H1 (cell line): ENCODE measurements at regions not wholly inside any gene's neighbourhood (a gene's known extent, or its start where the extent isn't known, plus 50 kb on each side); places are given as distances from the start of the nearest gene placed in this dataset.

ENCODE experiments used
- CTCF ChIA-PET: fragments of 300-600 bp; sonication (Branson Sonifier 250); formaldehyde crosslinking; loops from one replicate; lab custom pipeline; 2021; ENCODE audit not compliant: partially characterized antibody; lab: Charles Lee
- POLR2A ChIA-PET: fragments of 300-600 bp; sonication (Branson Sonifier 250); formaldehyde crosslinking; loops from one replicate; lab custom pipeline; 2021; ENCODE audit warnings: inconsistent platforms; ENCODE audit not compliant: partially characterized antibody; lab: Charles Lee
- DNase-seq, 2 experiments: peaks; one replicate each; pipeline versions ENCODE4 v3.0.0 to v3.0.0-alpha.2; 2010 to 2022; ENCODE audit warnings: low spot score in 2 of 2, low read depth in 1 of 2, mixed read lengths in 1 of 2
- FAIRE-seq: peaks from 2 replicates; lab custom pipeline; 2011; peaks lifted over from hg19 to GRCh38; lab: Jason Lieb, UNC
- H2AFZ ChIP-seq: 2 replicates; pipeline ENCODE4 v1.8.1; 2012; ENCODE audit warnings: low read length, inconsistent platforms
- H2AK5ac ChIP-seq: 2 replicates; pipeline ENCODE4 v1.6.1; 2013; ENCODE audit warnings: low read depth, low read length
- H2BK120ac ChIP-seq: replicated peaks from 2 replicates; pipeline ENCODE3; 2013; ENCODE audit warnings: low read depth, low read length, inconsistent platforms
- H2BK12ac ChIP-seq: 2 replicates; pipeline ENCODE4 v1.6.1; 2013; ENCODE audit warnings: low read depth, low read length
- H2BK15ac ChIP-seq: 2 replicates; pipeline ENCODE4 v1.6.1; 2013; ENCODE audit warnings: low read length
- H2BK20ac ChIP-seq: 2 replicates; pipeline ENCODE4 v1.6.1; 2013; ENCODE audit warnings: low read length
- H2BK5ac ChIP-seq: 2 replicates; pipeline ENCODE4 v1.6.1; 2013; ENCODE audit warnings: low read depth, low read length
- H3K14ac ChIP-seq: 2 replicates; pipeline ENCODE4 v1.6.1; 2013; ENCODE audit warnings: inconsistent platforms; ENCODE audit not compliant: insufficient read length
- H3K18ac ChIP-seq: 2 replicates; pipeline ENCODE4 v1.6.1; 2013; ENCODE audit warnings: low read length; ENCODE audit errors: extremely low read depth
- H3K23ac ChIP-seq: 2 replicates; pipeline ENCODE4 v1.6.1; 2013; ENCODE audit warnings: inconsistent platforms; ENCODE audit not compliant: insufficient read length
- H3K23me2 ChIP-seq: 2 replicates; pipeline ENCODE4 v1.6.1; 2013; ENCODE audit warnings: low read depth, low read length
- H3K27ac ChIP-seq: 2 replicates; pipeline ENCODE4 v1.6.1; 2011; ENCODE audit warnings: low read depth, low read length, inconsistent platforms
- H3K27me3 ChIP-seq, 4 experiments: replicated peaks in 1 of 4; 1 replicate in 1 of 4; 2 replicates in 3 of 4; pipeline versions ENCODE4 v1.6.1 to v1.8.1; 2011 to 2013; ENCODE audit warnings: low read length in 3 of 4, mild to moderate bottlenecking in 3 of 4, inconsistent platforms in 2 of 4, mixed read lengths in 2 of 4, moderate library complexity in 1 of 4; ENCODE audit not compliant: control insufficient read depth in 3 of 4, insufficient read depth in 3 of 4; ENCODE audit errors: extremely low read depth in 1 of 4
- H3K36me3 ChIP-seq, 4 experiments: 2 replicates each; pipeline versions ENCODE4 v1.6.1 to v1.8.1; 2011 to 2013; ENCODE audit warnings: mild to moderate bottlenecking in 4 of 4, low read length in 3 of 4, moderate library complexity in 2 of 4, control low read depth in 1 of 4, inconsistent platforms in 1 of 4; ENCODE audit not compliant: insufficient read depth in 4 of 4, control insufficient read depth in 2 of 4
- H3K4ac ChIP-seq: replicated peaks from 2 replicates; pipeline ENCODE3; 2013; ENCODE audit warnings: low read length, low read depth, mixed read lengths, inconsistent platforms; ENCODE audit not compliant: insufficient read length
- H3K4me1 ChIP-seq, 4 experiments: replicated peaks in 1 of 4; 1 replicate in 1 of 4; 2 replicates in 3 of 4; pipeline versions ENCODE4 v1.6.1 to v1.8.1; 2011 to 2013; ENCODE audit warnings: low read length in 3 of 4, inconsistent platforms in 2 of 4, mixed read lengths in 1 of 4; ENCODE audit not compliant: insufficient read depth in 4 of 4, control insufficient read depth in 3 of 4
- H3K4me2 ChIP-seq, 2 experiments: 2 replicates each; pipeline versions ENCODE4 v1.6.1 to v1.8.1; 2011 to 2013; ENCODE audit warnings: low read depth in 2 of 2, low read length in 2 of 2, control low read depth in 1 of 2, inconsistent platforms in 1 of 2, mild to moderate bottlenecking in 1 of 2; ENCODE audit not compliant: insufficient read depth in 1 of 2
- H3K4me3 ChIP-seq, 4 experiments: fragments of 200-600, 300-600 bp in 1 of 4; sonication (generic), shearing (Covaris generic), sonication (Bioruptor Twin) in 1 of 4; 2 replicates each; pipeline versions ENCODE4 v1.5.1 to v1.8.1; 2011 to 2016; ENCODE audit warnings: low read length in 4 of 4, low read depth in 3 of 4, control low read depth in 2 of 4, inconsistent platforms in 2 of 4, mild to moderate bottlenecking in 2 of 4, mixed read lengths in 1 of 4, moderate library complexity in 1 of 4; ENCODE audit not compliant: insufficient read depth in 2 of 4; ENCODE audit errors: extremely low read depth in 1 of 4
- H3K56ac ChIP-seq: replicated peaks from 2 replicates; pipeline ENCODE3; 2013; ENCODE audit warnings: low read depth, mild to moderate bottlenecking, mixed read lengths, low read length, inconsistent platforms; ENCODE audit not compliant: insufficient read length
- H3K79me1 ChIP-seq: 2 replicates; pipeline ENCODE4 v1.6.1; 2013; ENCODE audit warnings: low read depth, low read length, control low read depth
- H3K79me2 ChIP-seq, 2 experiments: 2 replicates each; pipeline versions ENCODE4 v1.6.1 to v1.8.1; 2012 to 2013; ENCODE audit warnings: low read length in 2 of 2, mild to moderate bottlenecking in 2 of 2, inconsistent platforms in 1 of 2; ENCODE audit not compliant: insufficient read depth in 2 of 2, control insufficient read depth in 1 of 2
- H3K9ac ChIP-seq, 4 experiments: replicated peaks in 1 of 4; 1 replicate in 1 of 4; 2 replicates in 3 of 4; pipeline versions ENCODE4 v1.6.1 to v1.8.1; 2011 to 2013; ENCODE audit warnings: low read depth in 3 of 4, low read length in 3 of 4, control low read depth in 2 of 4, mild to moderate bottlenecking in 2 of 4, moderate library complexity in 2 of 4, inconsistent platforms in 1 of 4; ENCODE audit errors: extremely low read depth in 1 of 4
- H3K9me3 ChIP-seq, 2 experiments: 2 replicates each; pipeline versions ENCODE4 v1.6.1 to v1.8.1; 2012 to 2013; ENCODE audit warnings: mild to moderate bottlenecking in 2 of 2, moderate library complexity in 2 of 2, control low read depth in 1 of 2, inconsistent platforms in 1 of 2, low read depth in 1 of 2, low read length in 1 of 2, mixed read lengths in 1 of 2; ENCODE audit not compliant: insufficient read depth in 2 of 2
- H4K20me1 ChIP-seq, 2 experiments: replicated peaks in 1 of 2; 2 replicates each; pipeline versions ENCODE3 to v1.8.1; 2011 to 2013; ENCODE audit warnings: inconsistent platforms in 2 of 2, low read length in 2 of 2, mild to moderate bottlenecking in 1 of 2; ENCODE audit not compliant: insufficient read depth in 2 of 2, control insufficient read depth in 1 of 2
- H4K5ac ChIP-seq: 2 replicates; pipeline ENCODE4 v1.6.1; 2013; ENCODE audit warnings: low read length, low read depth, mixed read lengths, inconsistent platforms; ENCODE audit not compliant: insufficient read length
- H4K8ac ChIP-seq: 2 replicates; pipeline ENCODE4 v1.8.0; 2013; ENCODE audit warnings: mild to moderate bottlenecking, moderate library complexity, low read length, inconsistent platforms; ENCODE audit not compliant: insufficient read depth; ENCODE audit errors: extremely low read depth
- H4K91ac ChIP-seq: replicated peaks from 2 replicates; pipeline ENCODE3; 2013; ENCODE audit warnings: low read length, mixed read lengths, inconsistent platforms; ENCODE audit not compliant: insufficient read length
- ASH2L ChIP-seq: fragments of 200-600, 300-600 bp; sonication (generic); IDR thresholded peaks from one replicate; pipeline ENCODE4 v1.7.1; 2017; ENCODE audit warnings: low read length
- BCL11A ChIP-seq, 2 experiments: IDR thresholded peaks; one replicate each; pipeline ENCODE4 v1.6.1; 2011; ENCODE audit warnings: low read depth in 2 of 2, low read length in 2 of 2, mild to moderate bottlenecking in 2 of 2
- HDAC2 ChIP-seq, 2 experiments: fragments of 300-600 bp in 1 of 2; sonication (generic) in 1 of 2; IDR thresholded peaks; 2 replicates each; pipeline ENCODE4 v1.6.1; 2011 to 2012; ENCODE audit warnings: low read depth in 2 of 2, low read length in 2 of 2, mild to moderate bottlenecking in 2 of 2, moderate library complexity in 2 of 2, borderline replicate concordance in 1 of 2, inconsistent platforms in 1 of 2
- HDAC6 ChIP-seq: IDR thresholded peaks from one replicate; pipeline ENCODE4 v1.7.1; 2012; ENCODE audit warnings: low read depth, mild to moderate bottlenecking, inconsistent platforms, low read length, moderate library complexity
- KDM4A ChIP-seq: IDR thresholded peaks from one replicate; pipeline ENCODE4 v1.7.1; 2012; ENCODE audit warnings: low read depth, mild to moderate bottlenecking, moderate library complexity, low read length, inconsistent platforms; ENCODE audit not compliant: severe bottlenecking
- POU5F1 ChIP-seq: IDR thresholded peaks from 2 replicates; pipeline ENCODE4 v1.6.1; 2011; ENCODE audit warnings: low read depth, mild to moderate bottlenecking, low read length, moderate library complexity
- RBBP5 ChIP-seq: IDR thresholded peaks from 2 replicates; pipeline ENCODE4 v1.7.1; 2012; ENCODE audit warnings: low read depth, mild to moderate bottlenecking, inconsistent platforms, low read length, moderate library complexity, borderline replicate concordance
- SAP30 ChIP-seq: fragments of 300-600 bp; sonication (generic); IDR thresholded peaks from 2 replicates; pipeline ENCODE4 v1.7.1; 2012; ENCODE audit warnings: low read length, moderate library complexity, mild to moderate bottlenecking, inconsistent platforms; ENCODE audit not compliant: insufficient read depth, insufficient replicate concordance
- SP4 ChIP-seq: IDR thresholded peaks from 2 replicates; pipeline ENCODE4 v1.6.1; 2012; ENCODE audit warnings: low read length, inconsistent platforms
- TBP ChIP-seq: IDR thresholded peaks from 2 replicates; pipeline ENCODE4 v1.6.1; 2011; ENCODE audit warnings: low read depth, low read length, improper control_type of control experiment
- WGBS, 2 experiments: shearing (Covaris generic) in 1 of 2; methylation state at CpG; one replicate each; pipeline versions ENCODE4 v1.1.6 to v1.1.7; 2013 to 2015; ENCODE audit warnings: low lambda C conversion rate in 2 of 2, mixed read lengths in 2 of 2, inconsistent platforms in 1 of 2, low coverage in 1 of 2, missing lambda C conversion rate in 1 of 2; ENCODE audit not compliant: insufficient replicate concordance in 2 of 2, insufficient coverage in 1 of 2, insufficient read length in 1 of 2; ENCODE audit errors: extremely low coverage in 1 of 2, missing lambda C conversion rate in 1 of 2; 5-methylcytosine and 5-hydroxymethylcytosine counted together
- TF ChIP-seq, protein P1 (sequence below), 3 experiments: IDR thresholded peaks; 1 replicate in 2 of 3; 2 replicates in 1 of 3; pipeline versions ENCODE4 v1.5.1 to v1.6.1; 2011; ENCODE audit warnings: low read length in 3 of 3, mild to moderate bottlenecking in 3 of 3, inconsistent platforms in 2 of 3, low read depth in 1 of 3, moderate library complexity in 1 of 3; ENCODE audit not compliant: insufficient read depth in 1 of 3; ENCODE audit errors: control extremely low read depth in 1 of 3

- Histone ChIP-seq H3K18ac (no peak overlapping the region), H3K27me3 (no peaks in the 10 kb centered on the region), H2BK12ac (no peak overlapping the region), H2BK120ac (no peak overlapping the region), H3K23ac (no peak overlapping the region), H3K4ac (no peak overlapping the region), H3K14ac (no peak overlapping the region), H3K27ac (no peak overlapping the region), H2AK5ac (no peak overlapping the region), H3K4me3 (no peak overlapping the region), H2AFZ (no peak overlapping the region), H2BK5ac (no peak overlapping the region), H4K20me1 (no peaks in the 10 kb centered on the region), H4K5ac (no peak overlapping the region), H3K4me1 (no peaks in the 10 kb centered on the region), H3K4me2 (no peak overlapping the region), H3K9ac (no peak overlapping the region), H2BK15ac (no peak overlapping the region), H3K56ac (no peak overlapping the region), H2BK20ac (no peak overlapping the region), H3K79me2 (no peaks in the 10 kb centered on the region), H3K79me1 (no peaks in the 10 kb centered on the region), H3K23me2 (no peaks in the 10 kb centered on the region), H4K8ac (no peak overlapping the region), H3K9me3 (no peaks in the 10 kb centered on the region), H4K91ac (no peak overlapping the region), H3K36me3 (no peaks in the 10 kb centered on the region)
- POLR2A ChIA-PET, result no interaction called here
- WGBS, 2 experiments, result 91% methylated on average over 4 of the region's 4 CpGs; no CpG with 5 or more reads in 1 of the 2 experiments
- CTCF ChIA-PET, result interaction anchor here (1.4 kb wide), 1 partner anchor 9 kb away, joined by 3 read pairs; no protein-coding TSS in a partner anchor
- no peak for FAIRE-seq
- DNase-seq, result no peak
- TF ChIP-seq SP4 (no peak), POU5F1 (no peak), SAP30 (no peak), HDAC2 (IDR thresholded peaks at IDR 0.05; ENCODE audit: borderline replicate concordance in 1 of 2, low read depth in 2 of 2, low read length in 2 of 2) (no peak), RBBP5 (no peak), HDAC6 (no peak), TBP (no peak), KDM4A (no peak), BCL11A (IDR thresholded peaks at IDR 0.05; ENCODE audit: low read depth in 2 of 2, low read length in 2 of 2) (no peak), ASH2L (no peak)
- TF ChIP-seq, protein P1, sequence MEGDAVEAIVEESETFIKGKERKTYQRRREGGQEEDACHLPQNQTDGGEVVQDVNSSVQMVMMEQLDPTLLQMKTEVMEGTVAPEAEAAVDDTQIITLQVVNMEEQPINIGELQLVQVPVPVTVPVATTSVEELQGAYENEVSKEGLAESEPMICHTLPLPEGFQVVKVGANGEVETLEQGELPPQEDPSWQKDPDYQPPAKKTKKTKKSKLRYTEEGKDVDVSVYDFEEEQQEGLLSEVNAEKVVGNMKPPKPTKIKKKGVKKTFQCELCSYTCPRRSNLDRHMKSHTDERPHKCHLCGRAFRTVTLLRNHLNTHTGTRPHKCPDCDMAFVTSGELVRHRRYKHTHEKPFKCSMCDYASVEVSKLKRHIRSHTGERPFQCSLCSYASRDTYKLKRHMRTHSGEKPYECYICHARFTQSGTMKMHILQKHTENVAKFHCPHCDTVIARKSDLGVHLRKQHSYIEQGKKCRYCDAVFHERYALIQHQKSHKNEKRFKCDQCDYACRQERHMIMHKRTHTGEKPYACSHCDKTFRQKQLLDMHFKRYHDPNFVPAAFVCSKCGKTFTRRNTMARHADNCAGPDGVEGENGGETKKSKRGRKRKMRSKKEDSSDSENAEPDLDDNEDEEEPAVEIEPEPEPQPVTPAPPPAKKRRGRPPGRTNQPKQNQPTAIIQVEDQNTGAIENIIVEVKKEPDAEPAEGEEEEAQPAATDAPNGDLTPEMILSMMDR (IDR thresholded peaks at IDR 0.05; ENCODE audit: control extremely low read depth in 1 of 3, insufficient read depth in 1 of 3, low read depth in 1 of 3, low read length in 3 of 3), result no peak
These were observed 409.0 kb downstream of the CDC14C start for GRCh38 chr7:49333180-49333881.
